Common myeloid progenitor, CD34-positive (primary cell): ENCODE measurements at regions not wholly inside any gene's neighbourhood (a gene's known extent, or its start where the extent isn't known, plus 50 kb on each side); places are given as distances from the start of the nearest gene placed in this dataset.

Experiments
- CTCF ChIA-PET: fragments of 350-600 bp; sonication (Branson Sonifier 250); formaldehyde crosslinking; loops from one replicate; lab custom pipeline; 2021; ENCODE audit warnings: antibody characterized with exemption; lab: Charles Lee
- POLR2A ChIA-PET: fragments of 350-600 bp; sonication (Branson Sonifier 250); formaldehyde crosslinking; loops from one replicate; lab custom pipeline; 2021; ENCODE audit warnings: antibody characterized with exemption; lab: Charles Lee
- DNase-seq, 3 donors: peaks; one replicate each; pipeline versions ENCODE4 v3.0.0 to v3.0.0-alpha.2; 2013
- H3K27ac ChIP-seq, 2 experiments: 1 replicate in 1 of 2; 2 replicates in 1 of 2; pipeline ENCODE4 v1.7.0; 2013; ENCODE audit warnings: inconsistent platforms in 2 of 2, low read length in 2 of 2, mild to moderate bottlenecking in 2 of 2, low read depth in 1 of 2, moderate library complexity in 1 of 2; ENCODE audit not compliant: severe bottlenecking in 2 of 2, insufficient read depth in 1 of 2, poor library complexity in 1 of 2
- H3K27me3 ChIP-seq, 5 experiments: replicated peaks in 2 of 5; 1 replicate in 3 of 5; 2 replicates in 2 of 5; pipeline versions ENCODE4 v1.6.1 to v1.7.0; 2013; ENCODE audit warnings: low read length in 4 of 5, mild to moderate bottlenecking in 2 of 5, moderate library complexity in 2 of 5, inconsistent platforms in 1 of 5; ENCODE audit not compliant: insufficient read depth in 5 of 5, control insufficient read depth in 4 of 5
- H3K36me3 ChIP-seq, 4 experiments: 1 replicate in 2 of 4; 2 replicates in 2 of 4; pipeline versions ENCODE4 v1.6.1 to v1.7.0; 2013; ENCODE audit warnings: low read length in 3 of 4, control low read depth in 1 of 4, mild to moderate bottlenecking in 1 of 4; ENCODE audit not compliant: control insufficient read depth in 4 of 4, insufficient read depth in 4 of 4
- H3K4me1 ChIP-seq, 4 experiments: 1 replicate in 3 of 4; 2 replicates in 1 of 4; pipeline versions ENCODE4 v1.6.1 to v1.7.1; 2013; ENCODE audit warnings: low read length in 3 of 4, mild to moderate bottlenecking in 3 of 4, control low read depth in 1 of 4, inconsistent platforms in 1 of 4, moderate library complexity in 1 of 4; ENCODE audit not compliant: control insufficient read depth in 4 of 4, insufficient read depth in 4 of 4; ENCODE audit errors: control extremely low read depth in 1 of 4
- H3K4me3 ChIP-seq, 7 experiments: 1 replicate in 4 of 7; 2 replicates in 3 of 7; pipeline versions ENCODE4 v1.5.1 to v1.7.0; 2013; ENCODE audit warnings: mild to moderate bottlenecking in 7 of 7, low read length in 6 of 7, moderate library complexity in 6 of 7, inconsistent platforms in 2 of 7, low read depth in 2 of 7, control low read depth in 1 of 7; ENCODE audit not compliant: insufficient read depth in 4 of 7, control insufficient read depth in 1 of 7; ENCODE audit errors: extremely low read depth in 1 of 7
- H3K9me3 ChIP-seq, 5 experiments: 1 replicate in 4 of 5; 2 replicates in 1 of 5; pipeline versions ENCODE4 v1.6.1 to v1.7.1; 2013; ENCODE audit warnings: low read length in 4 of 5, mild to moderate bottlenecking in 2 of 5, inconsistent platforms in 1 of 5, low read depth in 1 of 5, moderate library complexity in 1 of 5; ENCODE audit not compliant: control insufficient read depth in 4 of 5, insufficient read depth in 2 of 5; ENCODE audit errors: control extremely low read depth in 1 of 5
- WGBS: methylation state at CpG from one replicate; pipeline ENCODE4 v1.1.5; 2013; ENCODE audit not compliant: insufficient coverage; 5-methylcytosine and 5-hydroxymethylcytosine counted together

- H3K4me1 ChIP-seq: no peaks in the 10 kb centered on the region
- H3K27ac ChIP-seq: no peak overlapping the region
- CTCF ChIA-PET: no interaction called here
- H3K4me3 ChIP-seq: no peak overlapping the region
- WGBS: 83% methylated on average over 2 of the region's 2 CpGs
- no peak for DNase-seq
- H3K27me3 ChIP-seq: no peaks in the 10 kb centered on the region
- no peaks in the 10 kb centered on the region for H3K9me3 ChIP-seq
- POLR2A ChIA-PET: no interaction called here
- H3K36me3 ChIP-seq: no peaks in the 10 kb centered on the region
Measured at GRCh38 chrX:78603908-78604307, 55.2 kb downstream of the RTL3 start.

DNA sequence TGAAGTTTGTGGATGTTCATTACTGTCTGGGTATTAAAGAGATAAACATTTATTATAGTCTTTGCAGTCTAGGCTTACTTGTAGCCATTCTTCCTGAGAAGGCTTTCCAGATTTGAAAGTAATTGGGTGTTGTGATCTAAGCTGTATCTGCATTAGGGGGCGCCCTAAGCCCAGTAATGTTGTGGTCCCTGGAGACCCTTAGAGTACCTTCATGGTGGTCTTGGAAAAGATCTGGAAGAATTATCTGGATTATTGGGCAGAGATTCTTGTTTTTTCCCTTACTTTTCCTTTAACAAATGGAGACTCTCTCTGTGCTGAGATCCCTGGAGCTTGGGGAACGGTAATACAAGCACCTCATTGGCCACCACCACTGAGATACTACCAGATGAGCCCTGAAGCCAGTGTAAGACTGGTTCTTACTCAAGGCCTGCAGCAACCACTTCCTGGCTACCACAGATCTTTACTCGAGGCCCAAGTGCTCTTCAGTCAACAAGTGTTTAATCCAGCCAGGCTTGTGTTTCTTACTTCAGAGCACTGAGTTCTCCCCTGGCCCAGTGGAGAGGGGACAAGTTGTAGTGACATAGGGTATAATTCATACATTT lies 63.1 kb downstream of the RTL3 start:
- H3K27ac ChIP-seq: no peak overlapping the region
- POLR2A ChIA-PET: no interaction called here
- peak in 2 of 3 donors; percentile 20 to 28 for DNase-seq
- no peaks in the 10 kb centered on the region for H3K27me3 ChIP-seq
- H3K36me3 ChIP-seq: no peaks in the 10 kb centered on the region
- no peak overlapping the region for H3K4me3 ChIP-seq
- CTCF ChIA-PET: interaction anchor here (1.0 to 1.5 kb wide), 2 partner anchors 40 to 118 kb away, joined by 3 to 5 read pairs; no protein-coding TSS in a partner anchor
- no peaks in the 10 kb centered on the region for H3K4me1 ChIP-seq
- H3K9me3 ChIP-seq: peaks cover 0 to 3% (median 0%) of the 10 kb centered on the region in 5 experiments
- 46% methylated on average over 2 of the region's 3 CpGs for WGBS

GRCh38 chrX:78593701-78594100 lies 65.4 kb downstream of the RTL3 start:
- H3K9me3 ChIP-seq: peaks cover 0 to 3% (median 0%) of the 10 kb centered on the region in 5 experiments
- ChIA-PET POLR2A (no interaction called here), CTCF (no interaction called here)
- no peaks in the 10 kb centered on the region for H3K4me1 ChIP-seq
- no CpG with 5 or more reads among the region's 1 CpG for WGBS
- no peak for DNase-seq
- no peak overlapping the region for H3K4me3 ChIP-seq
- H3K36me3 ChIP-seq: no peaks in the 10 kb centered on the region
- no peaks in the 10 kb centered on the region for H3K27me3 ChIP-seq
- no peak overlapping the region for H3K27ac ChIP-seq

DNA sequence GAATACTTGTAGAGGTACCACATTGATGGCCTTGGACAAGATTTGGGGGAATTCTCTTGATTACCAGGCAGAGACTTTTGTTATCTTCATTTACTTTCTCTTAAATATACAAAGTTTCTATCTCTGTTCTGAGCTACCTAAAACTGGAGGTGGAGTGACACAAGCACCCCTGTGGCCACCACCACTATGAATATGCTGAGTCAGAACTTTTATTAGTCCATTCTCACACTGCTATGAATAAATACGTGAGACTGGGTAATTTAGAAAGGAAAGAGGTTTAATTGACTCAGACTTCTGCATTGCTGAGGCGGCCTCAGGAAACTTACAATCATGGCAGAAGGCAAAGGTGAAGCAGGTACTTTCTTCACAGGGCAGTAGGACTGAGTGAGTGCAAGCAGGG lies 67.1 kb downstream of the RTL3 start:
- Histone ChIP-seq H3K9me3 (peaks cover 0 to 3% (median 0%) of the 10 kb centered on the region in 5 experiments), H3K4me3 (no peak overlapping the region), H3K36me3 (no peaks in the 10 kb centered on the region), H3K27ac (no peak overlapping the region), H3K27me3 (no peaks in the 10 kb centered on the region), H3K4me1 (no peaks in the 10 kb centered on the region)
- ChIA-PET POLR2A (no interaction called here), CTCF (no interaction called here)
- DNase-seq: no peak
- WGBS: no CpG with 5 or more reads among the region's 2 CpGs

- no peak overlapping the region for H3K27ac ChIP-seq
- POLR2A ChIA-PET: no interaction called here
- H3K4me3 ChIP-seq: no peak overlapping the region
- CTCF ChIA-PET: interaction anchor here (1.5 kb wide), 1 partner anchor 373 kb away, joined by 3 read pairs; no protein-coding TSS in a partner anchor
- DNase-seq: peak; percentile 85 to 95 (median 92)
- no peaks in the 10 kb centered on the region for H3K27me3 ChIP-seq
- WGBS: 0% methylated on average over 1 of the region's 3 CpGs
- H3K36me3 ChIP-seq: no peaks in the 10 kb centered on the region
- H3K4me1 ChIP-seq: peaks cover 4 to 40% (median 25%) of the 10 kb centered on the region in 4 experiments
- H3K9me3 ChIP-seq: no peaks in the 10 kb centered on the region
Measured at GRCh38 chrX:78574306-78574705, 84.8 kb downstream of the RTL3 start.

DNA sequence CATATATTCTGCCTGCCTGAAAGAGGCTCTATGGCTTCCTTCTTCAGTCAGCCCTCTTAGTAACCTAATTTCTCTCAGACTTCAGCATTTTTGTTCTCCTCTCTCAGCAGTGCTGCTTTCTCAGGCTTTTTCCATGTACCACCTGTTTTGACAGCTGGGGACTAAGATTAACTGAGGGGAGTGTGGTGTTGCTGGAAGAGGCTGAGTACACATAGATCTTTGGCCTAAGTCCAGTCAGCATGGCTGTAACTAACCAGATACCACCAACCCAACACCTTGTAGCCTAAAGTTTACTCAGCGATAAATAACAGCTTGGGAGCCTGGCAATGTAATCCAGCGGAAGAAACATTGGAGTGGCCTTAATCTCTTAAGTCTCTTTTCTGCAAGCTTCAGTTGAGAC lies 85.5 kb downstream of the RTL3 start:
- DNase-seq: peak; percentile 14 to 81 (median 67)
- CTCF ChIA-PET: interaction anchor here (0.7 to 1.1 kb wide), 2 partner anchors 19 to 516 kb away, joined by 3 to 4 read pairs; no protein-coding TSS in a partner anchor
- 41% methylated on average over 2 of the region's 2 CpGs for WGBS
- Histone ChIP-seq H3K27me3 (no peaks in the 10 kb centered on the region), H3K27ac (no peak overlapping the region), H3K4me1 (peaks cover 4 to 40% (median 25%) of the 10 kb centered on the region in 4 experiments), H3K4me3 (no peak overlapping the region), H3K9me3 (no peaks in the 10 kb centered on the region), H3K36me3 (no peaks in the 10 kb centered on the region)
- POLR2A ChIA-PET: no interaction called here

GRCh38 chrX:78571849-78572248 lies 87.3 kb downstream of the RTL3 start:
- whole genome bisulfite sequencing: 33% methylated on average over 2 of the region's 2 CpGs
- Histone ChIP-seq H3K27me3 (no peaks in the 10 kb centered on the region), H3K27ac (no peak overlapping the region), H3K4me1 (peaks cover 4 to 40% (median 25%) of the 10 kb centered on the region in 4 experiments), H3K9me3 (no peaks in the 10 kb centered on the region), H3K36me3 (no peaks in the 10 kb centered on the region), H3K4me3 (no peak overlapping the region)
- CTCF ChIA-PET: no interaction called here
- POLR2A ChIA-PET: no interaction called here
- no peak for DNase-seq
